ENCODE measurements at regions not wholly inside any gene's neighbourhood (a gene's known extent, or its start where the extent isn't known, plus 50 kb on each side); places are given as distances from the start of the nearest gene placed in this dataset.

DNA sequence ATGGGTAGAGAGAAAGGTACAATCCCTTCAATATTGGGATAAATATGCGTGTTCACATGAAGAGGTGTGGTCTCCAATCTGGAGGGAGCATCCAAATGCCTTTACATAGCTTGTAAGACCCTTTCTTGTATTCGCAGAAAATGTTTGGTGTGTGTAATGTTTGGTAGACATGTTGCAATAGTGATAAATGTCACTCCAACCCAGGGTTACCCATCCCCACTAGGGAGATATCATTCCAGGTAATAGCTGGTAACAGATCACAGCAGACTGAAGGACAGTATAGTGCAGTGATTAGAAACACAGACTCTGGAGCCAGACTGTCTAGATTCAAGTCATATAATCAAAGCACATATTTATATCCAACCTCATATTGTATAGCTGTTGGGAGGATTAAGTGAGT lies 733.6 kb upstream of the TBX3 start:
- WGBS (ENCODE audit: insufficient coverage), result 81% methylated on average over 2 of the region's 2 CpGs
- no peak overlapping the region for H3K27ac ChIP-seq (ENCODE audit: insufficient read depth in 1 of 2, low read depth in 1 of 2, low read length in 2 of 2, poor library complexity in 1 of 2, severe bottlenecking in 2 of 2)
- no peaks in the 10 kb centered on the region for H3K36me3 ChIP-seq (ENCODE audit: control insufficient read depth in 4 of 4, insufficient read depth in 4 of 4, low read length in 3 of 4)
- H3K27me3 ChIP-seq (replicated peaks in 2 of 5; ENCODE audit: control insufficient read depth in 4 of 5, insufficient read depth in 5 of 5, low read length in 4 of 5), result no peaks in the 10 kb centered on the region
- POLR2A ChIA-PET, result no interaction called here
- H3K9me3 ChIP-seq (ENCODE audit: control extremely low read depth in 1 of 5, control insufficient read depth in 4 of 5, insufficient read depth in 2 of 5, low read depth in 1 of 5, low read length in 4 of 5), result peaks cover 0 to 2% (median 0%) of the 10 kb centered on the region in 5 experiments
- no peak for DNase-seq
- no peaks in the 10 kb centered on the region for H3K4me1 ChIP-seq (ENCODE audit: control extremely low read depth in 1 of 4, control insufficient read depth in 4 of 4, insufficient read depth in 4 of 4, low read length in 3 of 4)
- H3K4me3 ChIP-seq (ENCODE audit: control insufficient read depth in 1 of 7, extremely low read depth in 1 of 7, insufficient read depth in 4 of 7, low read depth in 2 of 7, low read length in 6 of 7), result no peak overlapping the region
- CTCF ChIA-PET, result no interaction called here

DNA sequence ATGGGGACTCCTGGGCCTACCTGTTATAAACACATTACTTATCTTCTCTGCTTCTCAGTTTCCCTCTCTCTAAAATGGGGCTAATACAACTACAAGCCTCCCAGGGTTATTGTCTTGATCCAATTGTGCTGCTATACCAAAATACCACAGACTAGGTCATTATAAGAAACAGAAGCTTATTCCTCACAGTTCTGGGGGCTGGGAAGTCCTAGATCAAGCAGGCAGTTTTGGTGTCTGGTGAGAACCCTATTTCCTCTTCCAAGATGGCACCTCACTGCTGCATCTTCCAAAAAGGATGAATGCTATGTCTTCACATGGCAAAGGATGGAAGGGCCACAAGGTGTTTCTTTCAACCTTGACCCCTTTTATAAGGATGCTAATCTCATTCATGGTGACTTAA lies 732.9 kb upstream of the TBX3 start:
- no peak overlapping the region for H3K27ac ChIP-seq (ENCODE audit: insufficient read depth in 1 of 2, low read depth in 1 of 2, low read length in 2 of 2, poor library complexity in 1 of 2, severe bottlenecking in 2 of 2)
- no peak for DNase-seq
- no peaks in the 10 kb centered on the region for H3K36me3 ChIP-seq (ENCODE audit: control insufficient read depth in 4 of 4, insufficient read depth in 4 of 4, low read length in 3 of 4)
- ChIA-PET CTCF (no interaction called here), POLR2A (no interaction called here)
- no peaks in the 10 kb centered on the region for H3K27me3 ChIP-seq (replicated peaks in 2 of 5; ENCODE audit: control insufficient read depth in 4 of 5, insufficient read depth in 5 of 5, low read length in 4 of 5)
- no peaks in the 10 kb centered on the region for H3K4me1 ChIP-seq (ENCODE audit: control extremely low read depth in 1 of 4, control insufficient read depth in 4 of 4, insufficient read depth in 4 of 4, low read length in 3 of 4)
- no peak overlapping the region for H3K4me3 ChIP-seq (ENCODE audit: control insufficient read depth in 1 of 7, extremely low read depth in 1 of 7, insufficient read depth in 4 of 7, low read depth in 2 of 7, low read length in 6 of 7)
- H3K9me3 ChIP-seq (ENCODE audit: control extremely low read depth in 1 of 5, control insufficient read depth in 4 of 5, insufficient read depth in 2 of 5, low read depth in 1 of 5, low read length in 4 of 5), result peaks cover 0 to 2% (median 0%) of the 10 kb centered on the region in 5 experiments

DNA sequence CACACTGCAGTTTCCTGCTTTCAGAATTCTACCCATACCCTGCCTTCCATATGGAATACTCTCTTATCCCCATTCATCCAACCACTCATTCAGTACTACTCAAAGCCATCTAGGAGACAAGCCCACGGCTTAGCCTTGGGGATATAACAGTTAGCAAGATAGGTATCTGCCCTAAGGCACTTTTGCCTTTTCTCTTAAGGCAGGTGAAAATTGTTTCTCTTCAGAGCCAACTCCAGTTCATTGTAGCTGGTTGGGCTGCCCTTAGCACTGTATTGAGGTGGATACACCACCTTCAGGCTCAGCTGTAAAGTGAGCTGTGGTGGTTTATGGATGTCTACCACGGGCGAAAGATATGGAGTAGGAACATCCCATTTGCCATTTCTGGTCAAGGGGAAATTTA lies 729.7 kb upstream of the TBX3 start:
- no peaks in the 10 kb centered on the region for H3K4me1 ChIP-seq (ENCODE audit: control extremely low read depth in 1 of 4, control insufficient read depth in 4 of 4, insufficient read depth in 4 of 4, low read length in 3 of 4)
- H3K27me3 ChIP-seq (replicated peaks in 2 of 5; ENCODE audit: control insufficient read depth in 4 of 5, insufficient read depth in 5 of 5, low read length in 4 of 5), result peaks cover 0 to 7% (median 0%) of the 10 kb centered on the region in 5 experiments
- no CpG with 5 or more reads among the region's 3 CpGs for WGBS (ENCODE audit: insufficient coverage)
- H3K27ac ChIP-seq (ENCODE audit: insufficient read depth in 1 of 2, low read depth in 1 of 2, low read length in 2 of 2, poor library complexity in 1 of 2, severe bottlenecking in 2 of 2), result no peak overlapping the region
- POLR2A ChIA-PET, result no interaction called here
- no peaks in the 10 kb centered on the region for H3K36me3 ChIP-seq (ENCODE audit: control insufficient read depth in 4 of 4, insufficient read depth in 4 of 4, low read length in 3 of 4)
- DNase-seq, result no peak
- CTCF ChIA-PET, result no interaction called here
- no peak overlapping the region for H3K4me3 ChIP-seq (ENCODE audit: control insufficient read depth in 1 of 7, extremely low read depth in 1 of 7, insufficient read depth in 4 of 7, low read depth in 2 of 7, low read length in 6 of 7)
- H3K9me3 ChIP-seq (ENCODE audit: control extremely low read depth in 1 of 5, control insufficient read depth in 4 of 5, insufficient read depth in 2 of 5, low read depth in 1 of 5, low read length in 4 of 5), result peaks cover 0 to 2% (median 0%) of the 10 kb centered on the region in 5 experiments

DNA sequence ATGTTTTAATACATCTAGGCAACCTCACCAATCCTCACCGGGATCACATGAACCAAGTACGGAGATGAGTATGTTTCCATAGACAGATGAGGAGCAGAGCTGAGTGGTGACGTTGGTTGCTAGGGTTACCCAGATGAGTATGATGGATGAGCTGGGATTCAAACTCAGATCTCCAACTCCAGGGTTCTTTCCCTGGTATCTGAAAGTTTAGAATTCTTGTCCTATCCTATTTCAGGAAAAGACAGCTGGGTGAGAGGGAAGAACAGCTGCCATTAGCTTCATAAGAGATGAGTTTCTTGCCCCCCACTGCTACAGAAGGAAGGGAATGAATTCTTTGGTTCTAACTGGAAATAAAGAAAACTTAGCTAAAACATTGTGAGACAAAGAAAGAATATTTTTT lies 728.9 kb upstream of the TBX3 start:
- Histone ChIP-seq H3K27ac (ENCODE audit: insufficient read depth in 1 of 2, low read depth in 1 of 2, low read length in 2 of 2, poor library complexity in 1 of 2, severe bottlenecking in 2 of 2) (no peak overlapping the region), H3K4me1 (ENCODE audit: control extremely low read depth in 1 of 4, control insufficient read depth in 4 of 4, insufficient read depth in 4 of 4, low read length in 3 of 4) (no peaks in the 10 kb centered on the region), H3K9me3 (ENCODE audit: control extremely low read depth in 1 of 5, control insufficient read depth in 4 of 5, insufficient read depth in 2 of 5, low read depth in 1 of 5, low read length in 4 of 5) (peaks cover 0 to 2% (median 0%) of the 10 kb centered on the region in 5 experiments), H3K36me3 (ENCODE audit: control insufficient read depth in 4 of 4, insufficient read depth in 4 of 4, low read length in 3 of 4) (no peaks in the 10 kb centered on the region), H3K4me3 (ENCODE audit: control insufficient read depth in 1 of 7, extremely low read depth in 1 of 7, insufficient read depth in 4 of 7, low read depth in 2 of 7, low read length in 6 of 7) (no peak overlapping the region), H3K27me3 (replicated peaks in 2 of 5; ENCODE audit: control insufficient read depth in 4 of 5, insufficient read depth in 5 of 5, low read length in 4 of 5) (peaks cover 0 to 7% (median 0%) of the 10 kb centered on the region in 5 experiments)
- POLR2A ChIA-PET, result no interaction called here
- WGBS (ENCODE audit: insufficient coverage), result 100% methylated on average over 1 of the region's 3 CpGs
- CTCF ChIA-PET, result no interaction called here
- no peak for DNase-seq

DNA sequence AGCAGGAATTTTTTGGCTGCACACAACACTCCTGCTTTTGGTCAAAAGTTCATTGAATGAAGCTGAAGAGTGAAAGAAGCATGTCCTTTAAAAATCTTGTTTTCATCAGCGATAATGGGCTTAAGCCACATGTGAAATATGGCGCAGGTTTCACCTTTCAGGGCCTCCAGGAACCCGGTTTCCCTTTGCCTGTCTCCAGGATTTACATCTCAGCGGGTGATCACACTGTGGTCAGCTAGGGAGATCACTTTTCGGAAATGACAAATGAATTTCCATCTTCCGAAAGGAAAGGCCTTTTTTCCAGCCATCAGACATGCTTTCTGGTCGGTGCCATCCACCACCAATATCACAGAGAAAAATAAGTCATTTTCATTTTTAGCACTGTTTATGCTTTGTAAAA lies 727.1 kb upstream of the TBX3 start:
- DNase-seq, result no peak
- Histone ChIP-seq H3K4me1 (ENCODE audit: control extremely low read depth in 1 of 4, control insufficient read depth in 4 of 4, insufficient read depth in 4 of 4, low read length in 3 of 4) (no peaks in the 10 kb centered on the region), H3K36me3 (ENCODE audit: control insufficient read depth in 4 of 4, insufficient read depth in 4 of 4, low read length in 3 of 4) (no peaks in the 10 kb centered on the region), H3K27me3 (replicated peaks in 2 of 5; ENCODE audit: control insufficient read depth in 4 of 5, insufficient read depth in 5 of 5, low read length in 4 of 5) (peaks cover 0 to 7% (median 0%) of the 10 kb centered on the region in 5 experiments), H3K9me3 (ENCODE audit: control extremely low read depth in 1 of 5, control insufficient read depth in 4 of 5, insufficient read depth in 2 of 5, low read depth in 1 of 5, low read length in 4 of 5) (no peaks in the 10 kb centered on the region), H3K4me3 (ENCODE audit: control insufficient read depth in 1 of 7, extremely low read depth in 1 of 7, insufficient read depth in 4 of 7, low read depth in 2 of 7, low read length in 6 of 7) (no peak overlapping the region), H3K27ac (ENCODE audit: insufficient read depth in 1 of 2, low read depth in 1 of 2, low read length in 2 of 2, poor library complexity in 1 of 2, severe bottlenecking in 2 of 2) (no peak overlapping the region)
- ChIA-PET CTCF (no interaction called here), POLR2A (no interaction called here)
- 57% methylated on average over 4 of the region's 7 CpGs for WGBS (ENCODE audit: insufficient coverage)

DNA sequence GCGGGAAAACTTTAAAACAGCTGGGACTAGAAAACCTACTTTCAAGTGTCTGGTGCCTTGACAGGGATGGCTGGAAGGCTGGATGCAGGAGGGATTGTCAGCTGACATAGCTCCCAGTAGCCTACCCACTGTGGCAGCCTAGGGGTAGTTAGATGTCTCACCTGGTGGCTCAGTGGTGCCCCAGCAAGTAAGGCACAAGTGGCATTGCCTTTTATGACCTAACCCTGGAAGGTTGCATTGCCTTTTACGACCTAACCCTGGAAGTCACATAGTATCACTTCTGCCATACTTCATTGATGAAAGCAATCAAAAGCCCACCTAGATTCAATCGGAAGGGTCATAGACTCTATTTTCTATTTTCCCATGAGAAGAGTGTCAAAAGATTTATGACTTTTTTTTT lies 724.7 kb upstream of the TBX3 start:
- H3K9me3 ChIP-seq (ENCODE audit: control extremely low read depth in 1 of 5, control insufficient read depth in 4 of 5, insufficient read depth in 2 of 5, low read depth in 1 of 5, low read length in 4 of 5), result peaks cover 0 to 1% (median 0%) of the 10 kb centered on the region in 5 experiments
- 94% methylated on average over 2 of the region's 3 CpGs for WGBS (ENCODE audit: insufficient coverage)
- no peak overlapping the region for H3K27ac ChIP-seq (ENCODE audit: insufficient read depth in 1 of 2, low read depth in 1 of 2, low read length in 2 of 2, poor library complexity in 1 of 2, severe bottlenecking in 2 of 2)
- ChIA-PET CTCF (interaction anchor here (0.7 kb wide), 1 partner anchor 504 kb away, joined by 3 read pairs; no protein-coding TSS in a partner anchor), POLR2A (no interaction called here)
- H3K36me3 ChIP-seq (ENCODE audit: control insufficient read depth in 4 of 4, insufficient read depth in 4 of 4, low read length in 3 of 4), result no peaks in the 10 kb centered on the region
- H3K4me1 ChIP-seq (ENCODE audit: control extremely low read depth in 1 of 4, control insufficient read depth in 4 of 4, insufficient read depth in 4 of 4, low read length in 3 of 4), result no peaks in the 10 kb centered on the region
- peaks cover 0 to 7% (median 0%) of the 10 kb centered on the region in 5 experiments for H3K27me3 ChIP-seq (replicated peaks in 2 of 5; ENCODE audit: control insufficient read depth in 4 of 5, insufficient read depth in 5 of 5, low read length in 4 of 5)
- DNase-seq, result no peak
- H3K4me3 ChIP-seq (ENCODE audit: control insufficient read depth in 1 of 7, extremely low read depth in 1 of 7, insufficient read depth in 4 of 7, low read depth in 2 of 7, low read length in 6 of 7), result no peak overlapping the region

DNA sequence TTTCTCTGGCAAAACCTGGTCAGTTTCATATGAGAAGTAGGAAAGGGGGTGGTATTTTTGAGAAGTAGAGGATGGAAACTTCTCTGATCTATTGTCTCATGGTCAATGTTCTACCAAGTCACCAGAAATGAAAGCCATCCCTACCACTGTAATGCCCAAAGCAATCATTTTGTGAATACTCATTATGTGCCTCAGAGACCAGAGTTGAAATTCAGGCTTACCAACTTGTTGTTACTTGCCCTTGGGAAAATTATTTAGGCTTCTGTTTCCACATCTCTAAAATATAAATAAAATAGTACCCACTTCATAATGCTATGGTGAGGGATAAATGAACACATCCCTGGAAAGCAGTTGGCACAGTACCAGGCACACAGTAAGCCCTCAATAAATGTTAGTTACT lies 723.7 kb upstream of the TBX3 start:
- CTCF ChIA-PET, result no interaction called here
- Histone ChIP-seq H3K27ac (ENCODE audit: insufficient read depth in 1 of 2, low read depth in 1 of 2, low read length in 2 of 2, poor library complexity in 1 of 2, severe bottlenecking in 2 of 2) (no peak overlapping the region), H3K9me3 (ENCODE audit: control extremely low read depth in 1 of 5, control insufficient read depth in 4 of 5, insufficient read depth in 2 of 5, low read depth in 1 of 5, low read length in 4 of 5) (peaks cover 0 to 1% (median 0%) of the 10 kb centered on the region in 5 experiments), H3K4me1 (ENCODE audit: control extremely low read depth in 1 of 4, control insufficient read depth in 4 of 4, insufficient read depth in 4 of 4, low read length in 3 of 4) (no peaks in the 10 kb centered on the region), H3K36me3 (ENCODE audit: control insufficient read depth in 4 of 4, insufficient read depth in 4 of 4, low read length in 3 of 4) (no peaks in the 10 kb centered on the region), H3K27me3 (replicated peaks in 2 of 5; ENCODE audit: control insufficient read depth in 4 of 5, insufficient read depth in 5 of 5, low read length in 4 of 5) (peaks cover 0 to 7% (median 0%) of the 10 kb centered on the region in 5 experiments), H3K4me3 (ENCODE audit: control insufficient read depth in 1 of 7, extremely low read depth in 1 of 7, insufficient read depth in 4 of 7, low read depth in 2 of 7, low read length in 6 of 7) (no peak overlapping the region)
- no peak for DNase-seq
- POLR2A ChIA-PET, result no interaction called here
